HepG2 (cell line): ENCODE measurements at regions not wholly inside any gene's neighbourhood (a gene's known extent, or its start where the extent isn't known, plus 50 kb on each side); places are given as distances from the start of the nearest gene placed in this dataset.

Experiments used
- ATAC-seq: fragments of 200-7000 bp; cut with Tn5 transposase; 3 replicates; pipeline ENCODE4 v1.9.1; 2020; ENCODE audit warnings: mild to moderate bottlenecking, moderate library complexity
- BruUV-seq: library from RNA; stranded (reverse); fragments of 400-500 nt; replicated peaks from 2 replicates; lab custom pipeline; 2021; lab: Mats Ljungman, UMichigan
- CTCF ChIA-PET: fragments of 300-600 bp; formaldehyde crosslinking; extraction: SDS; loops from one replicate; lab custom pipeline; 2021; ENCODE audit warnings: low total read pairs, inconsistent platforms, low intra/inter-chr PET ratio; lab: Yijun Ruan, JAX
- POLR2A ChIA-PET: fragments of 350-600 bp; sonication (Branson Sonifier 250); formaldehyde crosslinking; loops from one replicate; lab custom pipeline; 2020; ENCODE audit warnings: antibody characterized with exemption, inconsistent platforms; lab: Yijun Ruan, JAX
- DNase-seq: peaks from one replicate; pipeline ENCODE4 v3.0.0-alpha.2; 2015; ENCODE audit warnings: low spot score
- FAIRE-seq: peaks from 3 replicates; lab custom pipeline; 2011; peaks lifted over from hg19 to GRCh38; lab: Jason Lieb, UNC
- H2AFZ ChIP-seq: one replicate; pipeline ENCODE4 v1.6.1; 2011; ENCODE audit warnings: low read length, inconsistent platforms
- H3K27ac ChIP-seq: fragments of 300-600 bp; 3 replicates; pipeline ENCODE4 v1.8.0; 2011; ENCODE audit warnings: mixed run types, mild to moderate bottlenecking, mixed read lengths, low read length, inconsistent platforms; ENCODE audit not compliant: insufficient read depth; ENCODE audit errors: extremely low read length
- H3K27me3 ChIP-seq, 2 experiments: fragments of 200-600 bp in 1 of 2; 2 replicates in 1 of 2; 3 replicates in 1 of 2; pipeline versions ENCODE4 v1.6.0 to v1.8.0; 2011; ENCODE audit warnings: low read length in 2 of 2, mild to moderate bottlenecking in 2 of 2, moderate library complexity in 2 of 2, inconsistent platforms in 1 of 2; ENCODE audit not compliant: insufficient read depth in 2 of 2, control insufficient read depth in 1 of 2
- H3K36me3 ChIP-seq, 2 experiments: fragments of 200-600 bp in 1 of 2; replicated peaks in 1 of 2; 2 replicates in 1 of 2; 3 replicates in 1 of 2; pipeline versions ENCODE4 v1.5.1 to v1.8.0; 2011; ENCODE audit warnings: low read length in 2 of 2, inconsistent platforms in 1 of 2; ENCODE audit not compliant: insufficient read depth in 2 of 2, control insufficient read depth in 1 of 2
- H3K4me1 ChIP-seq: 2 replicates; pipeline ENCODE4 v1.5.1; 2012; ENCODE audit warnings: low read length, inconsistent platforms; ENCODE audit not compliant: insufficient read depth
- H3K4me2 ChIP-seq: 2 replicates; pipeline ENCODE4 v1.6.0; 2011; ENCODE audit warnings: low read depth, low read length, inconsistent platforms
- H3K4me3 ChIP-seq, 3 experiments: fragments of 200-600 bp in 1 of 3; sonication (generic), shearing (Covaris generic) in 1 of 3; replicated peaks in 1 of 3; 2 replicates each; pipeline ENCODE4 v1.5.1; 2011 to 2016; ENCODE audit warnings: low read length in 3 of 3, inconsistent platforms in 2 of 3, low read depth in 2 of 3, mild to moderate bottlenecking in 2 of 3, control low read depth in 1 of 3, mixed read lengths in 1 of 3; ENCODE audit not compliant: insufficient read depth in 1 of 3
- H3K79me2 ChIP-seq: one replicate; pipeline ENCODE4 v1.6.1; 2011; ENCODE audit warnings: low read length, inconsistent platforms; ENCODE audit not compliant: insufficient read depth
- H3K9ac ChIP-seq: 2 replicates; pipeline ENCODE4 v1.6.0; 2011; ENCODE audit warnings: mild to moderate bottlenecking, low read depth, low read length, inconsistent platforms; ENCODE audit not compliant: insufficient read depth
- H3K9me3 ChIP-seq: 2 replicates; pipeline ENCODE4 v1.5.1; 2012; ENCODE audit warnings: mild to moderate bottlenecking, low read length
- H4K20me1 ChIP-seq: 2 replicates; pipeline ENCODE4 v1.6.0; 2011; ENCODE audit warnings: inconsistent platforms, mild to moderate bottlenecking, low read length, moderate library complexity; ENCODE audit not compliant: insufficient read depth
- AGO1 ChIP-seq: fragments of 200-400 bp; formaldehyde crosslinking; IDR thresholded peaks from 2 replicates; pipeline ENCODE4 v1.6.1; 2017; ENCODE audit warnings: mild to moderate bottlenecking, low read depth, low read length, moderate library complexity; ENCODE audit not compliant: poor library complexity, severe bottlenecking
- BRF2 ChIP-seq: sonication (generic); formaldehyde crosslinking; IDR thresholded peaks from 2 replicates; pipeline ENCODE4 v1.8.1; 2022; ENCODE audit warnings: mild to moderate bottlenecking, missing genetic modification reagents
- FOSL2 ChIP-seq: sonication (generic); formaldehyde crosslinking; IDR thresholded peaks from 2 replicates; pipeline ENCODE4 v1.4.0; 2020; ENCODE audit warnings: missing genetic modification reagents
- MBD4 ChIP-seq: IDR thresholded peaks from 2 replicates; pipeline ENCODE4 v1.6.1; 2012; ENCODE audit warnings: low read length, inconsistent platforms, borderline replicate concordance
- TBX3 ChIP-seq: fragments of 450-650 bp; IDR thresholded peaks from 2 replicates; pipeline ENCODE4 v1.6.1; 2017; ENCODE audit warnings: antibody characterized with exemption, mild to moderate bottlenecking, inconsistent platforms, borderline replicate concordance
- UBTF ChIP-seq: sonication (generic); formaldehyde crosslinking; IDR thresholded peaks from 2 replicates; pipeline ENCODE4 v1.4.0; 2020; ENCODE audit warnings: mild to moderate bottlenecking, missing genetic modification reagents
- ZBTB37 ChIP-seq: sonication (generic); formaldehyde crosslinking; IDR thresholded peaks from 2 replicates; pipeline ENCODE4 v1.4.0; 2020; ENCODE audit warnings: mild to moderate bottlenecking, missing genetic modification reagents
- ZNF124 ChIP-seq: sonication (generic); formaldehyde crosslinking; IDR thresholded peaks from 2 replicates; pipeline ENCODE4 v1.4.0; 2020; ENCODE audit warnings: missing genetic modification reagents
- ZNF18 ChIP-seq: sonication (generic); formaldehyde crosslinking; IDR thresholded peaks from 2 replicates; pipeline ENCODE4 v1.8.0; 2022; ENCODE audit warnings: mild to moderate bottlenecking, missing genetic modification reagents; ENCODE audit not compliant: insufficient replicate concordance
- ZNF276 ChIP-seq: sonication (generic); formaldehyde crosslinking; IDR thresholded peaks from 2 replicates; pipeline ENCODE4 v1.4.0; 2020; ENCODE audit warnings: mild to moderate bottlenecking, low read depth, missing genetic modification reagents
- ZNF383 ChIP-seq: sonication (generic); formaldehyde crosslinking; IDR thresholded peaks from 2 replicates; pipeline ENCODE4 v1.4.0; 2020; ENCODE audit warnings: missing genetic modification reagents, mild to moderate bottlenecking, borderline replicate concordance
- ZNF850 ChIP-seq: sonication (generic); formaldehyde crosslinking; conservative IDR thresholded peaks from 2 replicates; pipeline ENCODE4 v1.9.0; 2021; ENCODE audit warnings: mild to moderate bottlenecking, missing genetic modification reagents
- ZNF878 ChIP-seq: sonication (generic); formaldehyde crosslinking; IDR thresholded peaks from 2 replicates; pipeline ENCODE4 v1.8.1; 2023; ENCODE audit warnings: mild to moderate bottlenecking, missing genetic modification reagents, moderate library complexity
- WGBS: methylation state at CpG from one replicate; pipeline ENCODE4 v1.1.6; 2017; ENCODE audit warnings: low lambda C conversion rate; 5-methylcytosine and 5-hydroxymethylcytosine counted together
- in situ Hi-C: cut with HindIII; loops from 2 replicates; pipeline ENCODE4 v1.10.0; 2017; ENCODE audit warnings: low pct_unique_long_range_greater_than_20kb; ENCODE audit not compliant: extremely low pct_ligation_motif_present
- intact Hi-C: fragments of 100-400 bp; cut with micrococcal nuclease; formaldehyde crosslinking; loops from one replicate; pipeline ENCODE4 v1.10.0; 2022; ENCODE audit not compliant: unreplicated experiment

- H3K4me1 ChIP-seq, result peaks cover 45% of the 10 kb centered on the region
- FAIRE-seq (peak; percentile 4), ATAC-seq (peak; percentile 74), DNase-seq (peak; percentile 58)
- no peaks in the 10 kb centered on the region for H3K79me2 ChIP-seq
- no peaks in the 10 kb centered on the region for H4K20me1 ChIP-seq
- 3% methylated on average over 7 of the region's 10 CpGs for WGBS
- peak overlapping the region; percentile 56 for H3K4me2 ChIP-seq
- peak overlapping the region in 1 of 3 experiments; percentile 47; a peak in 1 of 6 replicates for H3K4me3 ChIP-seq
- H3K9me3 ChIP-seq, result no peaks in the 10 kb centered on the region
- no peak overlapping the region for H3K27ac ChIP-seq
- H3K27me3 ChIP-seq, result peaks cover 6 to 50% of the 10 kb centered on the region in 2 experiments
- CTCF ChIA-PET, result no interaction called here
- intact Hi-C loops (no loop called here), in situ Hi-C loops (no loop called here)
- no peak overlapping the region for H2AFZ ChIP-seq
- POLR2A ChIA-PET, result interaction anchor here (1.0 kb wide), 2 partner anchors 81 to 139 kb away, joined by 3 read pairs; partner anchors contain the start of gene PKDCC
- H3K9ac ChIP-seq, result no peak overlapping the region
- H3K36me3 ChIP-seq, result no peaks in the 10 kb centered on the region
- BruUV-seq, result no TSS peak
- no peak for TF ChIP-seq ZNF878
- TF ChIP-seq ZNF383 (CRISPR knock-in tag), result no peak
- no peak for TF ChIP-seq TBX3
- peak; percentile 43 for TF ChIP-seq AGO1
- no peak for TF ChIP-seq ZNF18 (CRISPR knock-in tag)
- 0 out of 2 replicates have a peak, but pooled peaks have one; percentile 16 for TF ChIP-seq UBTF (CRISPR knock-in tag)
- TF ChIP-seq ZNF124 (CRISPR knock-in tag), result no peak
- no peak for TF ChIP-seq ZBTB37 (CRISPR knock-in tag)
- TF ChIP-seq BRF2, result no peak
- peak; percentile 29; the same call in 1 of the 2 replicates for TF ChIP-seq FOSL2 (CRISPR knock-in tag)
- TF ChIP-seq ZNF276, result no peak
- no peak for TF ChIP-seq MBD4
- no peak for TF ChIP-seq ZNF850 (CRISPR knock-in tag)
Observed at GRCh38 chr2:41966431-41966893, 81.4 kb upstream of the PKDCC start.
